ENCODE measurements at regions not wholly inside any gene's neighbourhood (a gene's known extent, or its start where the extent isn't known, plus 50 kb on each side); places are given as distances from the start of the nearest gene placed in this dataset.

- TF ChIP-seq SNAI1 (CRISPR knock-in tag; IDR thresholded peaks at IDR 0.05; ENCODE audit: borderline replicate concordance) (no peak), KDM5B (CRISPR knock-in tag; IDR thresholded peaks at IDR 0.05; ENCODE audit: borderline replicate concordance) (no peak), NRL (CRISPR knock-in tag; IDR thresholded peaks at IDR 0.05; ENCODE audit: borderline replicate concordance) (no peak), ZNF747 (CRISPR knock-in tag; IDR thresholded peaks at IDR 0.05; ENCODE audit: borderline replicate concordance) (no peak), NR2F1 (CRISPR knock-in tag; IDR thresholded peaks at IDR 0.05) (no peak)
Observed at GRCh38 chr7:153470004-153470671, 582.1 kb upstream of the DPP6 start (continued).

- H3K4me1 ChIP-seq (ENCODE audit: insufficient read depth, low read length): no peaks in the 10 kb centered on the region
- peaks cover 21% of the 10 kb centered on the region; the same call in 1 of the 2 replicates for H3K9me3 ChIP-seq (ENCODE audit: low read length)
- no peaks in the 10 kb centered on the region for H3K79me2 ChIP-seq (ENCODE audit: insufficient read depth, low read length)
- intact Hi-C loops (cut with micrococcal nuclease; ENCODE audit: unreplicated experiment): no loop called here
- H3K9ac ChIP-seq (ENCODE audit: insufficient read depth, low read depth, low read length): no peak overlapping the region
- WGBS (ENCODE audit: low lambda C conversion rate): 23% methylated on average over 7 of the region's 7 CpGs
- H3K27me3 ChIP-seq (ENCODE audit: control insufficient read depth in 1 of 2, insufficient read depth in 2 of 2, low read length in 2 of 2): no peaks in the 10 kb centered on the region
- FAIRE-seq: no peak
- H3K27ac ChIP-seq (ENCODE audit: extremely low read length, insufficient read depth, low read length): no peak overlapping the region
- CTCF ChIA-PET (ENCODE audit: low intra/inter-chr PET ratio, low total read pairs): no interaction called here
- no peak for ATAC-seq
- POLR2A ChIA-PET: no interaction called here
- in situ Hi-C loops (cut with HindIII; ENCODE audit: extremely low pct_ligation_motif_present, low pct_unique_long_range_greater_than_20kb): no loop called here
- no peak overlapping the region for H2AFZ ChIP-seq (ENCODE audit: low read length)
- DNase-seq (ENCODE audit: low spot score): no peak
- BruUV-seq (replicated peaks): no TSS peak
- no peaks in the 10 kb centered on the region for H3K36me3 ChIP-seq (replicated peaks in 1 of 2; ENCODE audit: control insufficient read depth in 1 of 2, insufficient read depth in 2 of 2, low read length in 2 of 2)
- no peaks in the 10 kb centered on the region for H4K20me1 ChIP-seq (ENCODE audit: insufficient read depth, low read length)
- no peak overlapping the region for H3K4me3 ChIP-seq (replicated peaks in 1 of 3; ENCODE audit: insufficient read depth in 1 of 3, low read depth in 2 of 3, low read length in 3 of 3)
- H3K4me2 ChIP-seq (ENCODE audit: low read depth, low read length): no peak overlapping the region
- TF ChIP-seq MTF1 (CRISPR knock-in tag; IDR thresholded peaks at IDR 0.05) (no peak), HMGA1 (CRISPR knock-in tag; conservative IDR thresholded peaks at IDR 0.05) (no peak), STAG1 (CRISPR knock-in tag; IDR thresholded peaks at IDR 0.05) (no peak), ZNF232 (CRISPR knock-in tag; IDR thresholded peaks at IDR 0.05; ENCODE audit: borderline replicate concordance) (no peak), ZNF687 (CRISPR knock-in tag; IDR thresholded peaks at IDR 0.05) (no peak), ZNF407 (CRISPR knock-in tag; IDR thresholded peaks at IDR 0.05; ENCODE audit: not compliant biosample characterization) (no peak)
Observed at GRCh38 chr7:153472516-153472915, 579.7 kb upstream of the DPP6 start.
